Trophoblast cell (in vitro differentiated cells and primary cell): ENCODE measurements at regions not wholly inside any gene's neighbourhood (a gene's known extent, or its start where the extent isn't known, plus 50 kb on each side); places are given as distances from the start of the nearest gene placed in this dataset.

Experiments
- DNase-seq, 2 donors: peaks; one replicate each; pipeline ENCODE4 v3.0.0-alpha.2; 2016
- H2AFZ ChIP-seq: 2 replicates; pipeline ENCODE4 v1.6.1; 2013; ENCODE audit warnings: low read length, moderate library complexity, mild to moderate bottlenecking; ENCODE audit not compliant: insufficient read depth, poor library complexity
- H2AK5ac ChIP-seq: 2 replicates; pipeline ENCODE4 v1.6.1; 2013; ENCODE audit warnings: mild to moderate bottlenecking, low read length
- H2BK120ac ChIP-seq: 2 replicates; pipeline ENCODE4 v1.6.1; 2013; ENCODE audit warnings: low read length, mild to moderate bottlenecking, moderate library complexity; ENCODE audit not compliant: insufficient read depth, poor library complexity
- H2BK12ac ChIP-seq: 2 replicates; pipeline ENCODE4 v1.6.1; 2013; ENCODE audit warnings: mild to moderate bottlenecking, low read length, moderate library complexity
- H2BK5ac ChIP-seq: 2 replicates; pipeline ENCODE4 v1.6.1; 2013; ENCODE audit warnings: low read length, low read depth, moderate library complexity, mild to moderate bottlenecking; ENCODE audit not compliant: poor library complexity
- H3K14ac ChIP-seq: 2 replicates; pipeline ENCODE4 v1.6.1; 2013; ENCODE audit warnings: mild to moderate bottlenecking, low read length
- H3K18ac ChIP-seq: 2 replicates; pipeline ENCODE4 v1.6.1; 2013; ENCODE audit warnings: mild to moderate bottlenecking, low read length
- H3K23ac ChIP-seq: 2 replicates; pipeline ENCODE4 v1.6.1; 2013; ENCODE audit warnings: low read length
- H3K27ac ChIP-seq: 2 replicates; pipeline ENCODE4 v1.5.1; 2013; ENCODE audit warnings: low read depth, mild to moderate bottlenecking, inconsistent platforms, low read length, moderate library complexity
- H3K27me3 ChIP-seq: 2 replicates; pipeline ENCODE4 v1.6.1; 2013; ENCODE audit warnings: inconsistent platforms, mild to moderate bottlenecking, low read length, moderate library complexity; ENCODE audit not compliant: insufficient read depth
- H3K36me3 ChIP-seq, 2 experiments: 1 replicate in 1 of 2; 2 replicates in 1 of 2; pipeline ENCODE4 v1.6.1; 2013; ENCODE audit warnings: low read length in 2 of 2, mild to moderate bottlenecking in 2 of 2, moderate library complexity in 1 of 2; ENCODE audit not compliant: insufficient read depth in 2 of 2, control insufficient read depth in 1 of 2
- H3K4ac ChIP-seq: 2 replicates; pipeline ENCODE4 v1.6.1; 2013; ENCODE audit warnings: low read depth, mild to moderate bottlenecking, low read length, moderate library complexity
- H3K4me1 ChIP-seq, 2 experiments: 1 replicate in 1 of 2; 2 replicates in 1 of 2; pipeline ENCODE4 v1.6.1; 2013; ENCODE audit warnings: low read length in 2 of 2, mild to moderate bottlenecking in 2 of 2, moderate library complexity in 1 of 2; ENCODE audit not compliant: insufficient read depth in 2 of 2, control insufficient read depth in 1 of 2
- H3K4me2 ChIP-seq: 2 replicates; pipeline ENCODE4 v1.6.1; 2013; ENCODE audit warnings: inconsistent platforms, mild to moderate bottlenecking, low read length, moderate library complexity
- H3K4me3 ChIP-seq: 2 replicates; pipeline ENCODE4 v1.5.1; 2013; ENCODE audit warnings: mild to moderate bottlenecking, low read depth, low read length, inconsistent platforms
- H3K79me1 ChIP-seq: one replicate; pipeline ENCODE4 v1.6.1; 2013; ENCODE audit warnings: low read length
- H3K79me2 ChIP-seq: 2 replicates; pipeline ENCODE4 v1.6.1; 2013; ENCODE audit warnings: low read length, mild to moderate bottlenecking; ENCODE audit not compliant: control insufficient read depth, insufficient read depth, poor library complexity
- H3K9ac ChIP-seq: 2 replicates; pipeline ENCODE4 v1.6.1; 2013; ENCODE audit warnings: mild to moderate bottlenecking, low read length
- H3K9me3 ChIP-seq: 2 replicates; pipeline ENCODE4 v1.6.1; 2013; ENCODE audit warnings: low read depth, mild to moderate bottlenecking, control low read depth, inconsistent platforms, low read length; ENCODE audit not compliant: insufficient read depth
- H4K12ac ChIP-seq: 2 replicates; pipeline ENCODE4 v1.6.1; 2013; ENCODE audit warnings: low read depth, mild to moderate bottlenecking, low read length, moderate library complexity
- H4K8ac ChIP-seq: 2 replicates; pipeline ENCODE4 v1.6.1; 2013; ENCODE audit warnings: low read depth, mild to moderate bottlenecking, low read length, moderate library complexity
- H4K91ac ChIP-seq: one replicate; pipeline ENCODE4 v1.6.1; 2013; ENCODE audit warnings: low read depth, mild to moderate bottlenecking, low read length, moderate library complexity
- WGBS: extraction: QIAGEN DNeasy Blood & Tissue Kit; methylation state at CpG from one replicate; pipeline ENCODE4 v1.1.7; 2013; ENCODE audit warnings: missing lambda C conversion rate; ENCODE audit not compliant: insufficient read length, insufficient coverage; ENCODE audit errors: extremely low coverage; 5-methylcytosine and 5-hydroxymethylcytosine counted together

- H2BK120ac ChIP-seq, result no peak overlapping the region
- H3K4me3 ChIP-seq, result no peak overlapping the region
- H3K4me1 ChIP-seq, result no peaks in the 10 kb centered on the region
- H2BK5ac ChIP-seq, result no peak overlapping the region
- H3K9me3 ChIP-seq, result no peaks in the 10 kb centered on the region
- no peak overlapping the region for H3K18ac ChIP-seq
- no peak overlapping the region for H4K91ac ChIP-seq
- H3K4ac ChIP-seq, result no peak overlapping the region
- H3K14ac ChIP-seq, result no peak overlapping the region
- H3K27ac ChIP-seq, result no peak overlapping the region
- H3K4me2 ChIP-seq, result no peak overlapping the region
- H3K9ac ChIP-seq, result no peak overlapping the region
- H2AFZ ChIP-seq, result no peak overlapping the region
- no peaks in the 10 kb centered on the region for H3K79me2 ChIP-seq
- H4K8ac ChIP-seq, result no peak overlapping the region
- H2AK5ac ChIP-seq, result no peak overlapping the region
- no peaks in the 10 kb centered on the region for H3K79me1 ChIP-seq
- no peak for DNase-seq
- H3K27me3 ChIP-seq, result no peaks in the 10 kb centered on the region
- no peak overlapping the region for H2BK12ac ChIP-seq
- no CpG with 5 or more reads among the region's 3 CpGs for WGBS
- no peaks in the 10 kb centered on the region for H3K36me3 ChIP-seq
- H4K12ac ChIP-seq, result no peak overlapping the region
- H3K23ac ChIP-seq, result no peak overlapping the region
Observed at GRCh38 chr1:244248426-244248825, 197.3 kb downstream of the ZBTB18 start.

- no peak for DNase-seq
- Histone ChIP-seq H3K4me3 (no peak overlapping the region), H3K9me3 (no peaks in the 10 kb centered on the region), H3K23ac (no peak overlapping the region), H4K12ac (no peak overlapping the region), H3K79me2 (no peaks in the 10 kb centered on the region), H3K36me3 (peaks cover 0 to 2% of the 10 kb centered on the region in 2 experiments), H3K18ac (no peak overlapping the region), H2AK5ac (no peak overlapping the region), H3K14ac (no peak overlapping the region), H3K27ac (no peak overlapping the region), H3K79me1 (no peaks in the 10 kb centered on the region), H3K9ac (no peak overlapping the region), H4K8ac (no peak overlapping the region), H3K4me1 (no peaks in the 10 kb centered on the region), H2BK5ac (no peak overlapping the region), H2BK120ac (no peak overlapping the region), H2AFZ (no peak overlapping the region), H3K4me2 (no peak overlapping the region), H3K27me3 (no peaks in the 10 kb centered on the region), H4K91ac (no peak overlapping the region), H2BK12ac (no peak overlapping the region), H3K4ac (no peak overlapping the region)
- WGBS, result no CpG with 5 or more reads among the region's 4 CpGs
Observed at GRCh38 chr1:244252211-244252610, 199.5 kb downstream of the ADSS2 start.

- Histone ChIP-seq H3K36me3 (peaks cover 0 to 2% of the 10 kb centered on the region in 2 experiments), H3K4me2 (no peak overlapping the region), H4K12ac (no peak overlapping the region), H4K8ac (no peak overlapping the region), H2BK5ac (no peak overlapping the region), H3K18ac (no peak overlapping the region), H3K27me3 (no peaks in the 10 kb centered on the region), H3K79me1 (no peaks in the 10 kb centered on the region), H3K27ac (no peak overlapping the region), H2BK12ac (no peak overlapping the region), H3K4me1 (no peaks in the 10 kb centered on the region), H3K4ac (no peak overlapping the region), H3K9me3 (no peaks in the 10 kb centered on the region), H3K79me2 (no peaks in the 10 kb centered on the region), H4K91ac (no peak overlapping the region), H3K14ac (no peak overlapping the region), H2BK120ac (no peak overlapping the region), H3K4me3 (no peak overlapping the region), H3K23ac (no peak overlapping the region), H2AFZ (no peak overlapping the region), H3K9ac (no peak overlapping the region), H2AK5ac (no peak overlapping the region)
- DNase-seq, result no peak
- no CpG with 5 or more reads among the region's 6 CpGs for WGBS
Observed at GRCh38 chr1:244254467-244254866, 197.2 kb downstream of the ADSS2 start.

- no peak overlapping the region for H3K4me2 ChIP-seq
- no peak overlapping the region for H2AK5ac ChIP-seq
- WGBS, result no CpG with 5 or more reads among the region's 5 CpGs
- H3K79me2 ChIP-seq, result no peaks in the 10 kb centered on the region
- H2AFZ ChIP-seq, result no peak overlapping the region
- H3K14ac ChIP-seq, result no peak overlapping the region
- no peak overlapping the region for H2BK5ac ChIP-seq
- H3K9ac ChIP-seq, result no peak overlapping the region
- H3K27me3 ChIP-seq, result no peaks in the 10 kb centered on the region
- DNase-seq, result no peak
- no peak overlapping the region for H3K18ac ChIP-seq
- no peak overlapping the region for H3K27ac ChIP-seq
- no peaks in the 10 kb centered on the region for H3K79me1 ChIP-seq
- H3K4ac ChIP-seq, result no peak overlapping the region
- H4K8ac ChIP-seq, result no peak overlapping the region
- H3K36me3 ChIP-seq, result peaks cover 0 to 2% of the 10 kb centered on the region in 2 experiments
- H4K12ac ChIP-seq, result no peak overlapping the region
- no peaks in the 10 kb centered on the region for H3K9me3 ChIP-seq
- H3K4me3 ChIP-seq, result no peak overlapping the region
- peak overlapping the region; percentile 21 for H2BK12ac ChIP-seq
- no peaks in the 10 kb centered on the region for H3K4me1 ChIP-seq
- H3K23ac ChIP-seq, result no peak overlapping the region
- H4K91ac ChIP-seq, result no peak overlapping the region
- H2BK120ac ChIP-seq, result no peak overlapping the region
Observed at GRCh38 chr1:244255426-244255965, 196.2 kb downstream of the ADSS2 start.
